ENCODE measurements at regions not wholly inside any gene's neighbourhood (a gene's known extent, or its start where the extent isn't known, plus 50 kb on each side); places are given as distances from the start of the nearest gene placed in this dataset.

- peak; percentile 90 for ATAC-seq
- peak; percentile 69 for TF ChIP-seq ZC3H10 (CRISPR knock-in tag; IDR thresholded peaks at IDR 0.05)
- TF ChIP-seq ZFP3 (CRISPR knock-in tag; IDR thresholded peaks at IDR 0.05) = no peak; the same call in 1 of the 2 replicates
- TF ChIP-seq ZNF565 (CRISPR knock-in tag; conservative IDR thresholded peaks at IDR 0.05; ENCODE audit: low read depth) = no peak
- TF ChIP-seq SNAI2 (CRISPR knock-in tag; IDR thresholded peaks at IDR 0.05) = peak; percentile 61
- peak; percentile 99 for TF ChIP-seq TSHZ2 (CRISPR knock-in tag; IDR thresholded peaks at IDR 0.05)
- TF ChIP-seq POU6F1 (CRISPR knock-in tag; IDR thresholded peaks at IDR 0.05; ENCODE audit: borderline replicate concordance, low read depth) = peak; percentile 82; the same call in 1 of the 2 replicates
- TF ChIP-seq BACH2 (CRISPR knock-in tag; IDR thresholded peaks at IDR 0.05; ENCODE audit: borderline replicate concordance) = 0 out of 2 replicates have a peak, but pooled peaks have one; percentile 11
- TF ChIP-seq ZFP30 (CRISPR knock-in tag; IDR thresholded peaks at IDR 0.05) = no peak
- no peak for TF ChIP-seq PPARA (CRISPR knock-in tag; IDR thresholded peaks at IDR 0.05; ENCODE audit: borderline replicate concordance)
- TF ChIP-seq ARNTL (CRISPR knock-in tag; IDR thresholded peaks at IDR 0.05; ENCODE audit: borderline replicate concordance, low read depth) = no peak
- peak; percentile 38; the same call in 1 of the 2 replicates for TF ChIP-seq ZNF8 (CRISPR knock-in tag; IDR thresholded peaks at IDR 0.05)
- peak; percentile 82; the same call in 1 of the 2 replicates for TF ChIP-seq ESRRG (CRISPR knock-in tag; IDR thresholded peaks at IDR 0.05)
- peak; percentile 66; the same call in 1 of the 2 replicates for TF ChIP-seq CREB5 (CRISPR knock-in tag; IDR thresholded peaks at IDR 0.05; ENCODE audit: low read depth)
- peak; percentile 80; the same call in 1 of the 2 replicates for TF ChIP-seq CSRNP3 (CRISPR knock-in tag; IDR thresholded peaks at IDR 0.05)
- peak; percentile 94 for TF ChIP-seq TCF4 (CRISPR knock-in tag; IDR thresholded peaks at IDR 0.05; ENCODE audit: borderline replicate concordance)
- no peak for TF ChIP-seq TOX (CRISPR knock-in tag; IDR thresholded peaks at IDR 0.05; ENCODE audit: borderline replicate concordance)
- 0 out of 2 replicates have a peak, but pooled peaks have one; percentile 66 for TF ChIP-seq RARB (CRISPR knock-in tag; IDR thresholded peaks at IDR 0.05)
- peak; percentile 95 for TF ChIP-seq ISL1 (CRISPR knock-in tag; IDR thresholded peaks at IDR 0.05)
- TF ChIP-seq ZNF70 (CRISPR knock-in tag; IDR thresholded peaks at IDR 0.05) = no peak
- TF ChIP-seq CSDC2 (CRISPR knock-in tag; IDR thresholded peaks at IDR 0.05) = no peak
- 0 out of 2 replicates have a peak, but pooled peaks have one; percentile 70 for TF ChIP-seq GLIS3 (CRISPR knock-in tag; IDR thresholded peaks at IDR 0.05)
- TF ChIP-seq PATZ1 (CRISPR knock-in tag; IDR thresholded peaks at IDR 0.05; ENCODE audit: borderline replicate concordance) = peak; percentile 41; the same call in 1 of the 2 replicates
- TF ChIP-seq OSR1 (CRISPR knock-in tag; IDR thresholded peaks at IDR 0.05) = no peak
Measured at GRCh38 chr2:150997702-150998440, 263.8 kb downstream of the RBM43 start.

- peak; percentile 48; the same call in 2 of the 3 replicates for ATAC-seq
- TF ChIP-seq ZC3H10 (CRISPR knock-in tag; IDR thresholded peaks at IDR 0.05) (no peak), ISL1 (CRISPR knock-in tag; IDR thresholded peaks at IDR 0.05) (no peak), PATZ1 (CRISPR knock-in tag; IDR thresholded peaks at IDR 0.05; ENCODE audit: borderline replicate concordance) (no peak), RARB (CRISPR knock-in tag; IDR thresholded peaks at IDR 0.05) (no peak), TCF4 (CRISPR knock-in tag; IDR thresholded peaks at IDR 0.05; ENCODE audit: borderline replicate concordance) (peak; percentile 89)
Measured at GRCh38 chr2:150997066-150997465, 264.6 kb downstream of the RBM43 start.
